Kasumi-1 (cell line): ENCODE measurements at regions not wholly inside any gene's neighbourhood (a gene's known extent, or its start where the extent isn't known, plus 50 kb on each side); places are given as distances from the start of the nearest gene placed in this dataset.

Source experiments
- DNase-seq, 2 experiments: peaks; one replicate each; lab custom pipeline; 2025; lab: John Stamatoyannopoulos, UW

DNA sequence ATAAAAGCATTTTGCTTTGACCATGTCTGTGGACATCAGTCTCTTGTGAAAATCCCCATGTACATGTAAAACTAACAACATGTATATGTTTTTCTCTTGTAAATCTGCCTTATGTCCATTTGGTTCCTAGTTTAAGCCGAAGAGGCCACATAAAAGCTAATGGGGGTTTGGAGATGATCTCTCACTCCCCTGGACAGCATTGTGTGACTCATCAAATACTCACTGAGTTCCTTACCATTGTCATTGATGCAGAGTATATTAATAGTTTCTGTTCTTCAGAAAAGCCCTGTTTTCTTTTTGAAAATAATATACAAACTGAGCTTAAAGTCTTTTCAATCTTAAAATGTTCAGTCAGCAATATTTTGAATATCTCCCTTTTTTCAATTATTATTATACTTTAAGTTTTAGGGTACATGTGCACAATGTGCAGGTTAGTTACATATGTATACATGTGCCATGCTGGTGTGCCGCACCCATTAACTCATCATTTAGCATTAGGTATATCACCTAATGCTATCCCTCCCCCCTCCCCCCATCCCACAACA is 536.7 kb upstream of the HTR2A start:
- DNase-seq, result no peak

DNA sequence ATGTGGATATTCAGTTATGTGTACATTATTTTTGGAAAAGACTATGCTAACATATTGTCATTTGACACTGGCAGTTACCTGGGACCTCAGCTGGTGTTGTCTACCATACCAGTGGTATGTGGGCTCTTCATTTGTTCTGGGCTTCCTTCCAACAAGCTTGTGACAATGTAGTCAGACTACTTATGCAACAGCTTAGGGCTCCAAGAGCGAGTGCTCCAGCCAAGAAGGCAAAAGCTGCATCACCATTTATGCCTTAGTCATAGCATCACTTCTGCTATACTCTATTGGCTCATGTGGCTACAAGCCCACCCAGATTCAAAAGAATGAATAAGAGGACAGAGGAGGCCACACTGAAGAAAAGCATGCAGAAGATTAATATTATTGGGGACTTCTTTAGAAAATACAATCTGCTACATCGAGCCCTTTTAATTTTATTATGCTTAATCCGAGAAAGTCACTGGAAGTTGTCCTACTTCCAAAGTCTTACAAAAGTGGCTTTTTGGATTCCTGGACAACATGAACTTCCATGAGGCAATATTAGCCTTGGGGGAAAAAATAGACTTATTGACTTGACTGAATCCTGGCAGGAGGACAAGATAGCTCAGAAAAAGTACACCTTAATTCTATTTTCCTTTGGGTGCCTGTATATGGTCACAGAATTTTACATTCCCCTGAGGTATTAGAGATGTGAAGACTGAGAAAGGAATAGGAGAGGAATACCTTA is 529.4 kb upstream of the HTR2A start:
- DNase-seq, result no peak

GRCh38 chr13:47421525-47421924 is 524.7 kb upstream of the HTR2A start:
- no peak for DNase-seq

- DNase-seq, result no peak
These were observed 523.7 kb upstream of the HTR2A start for GRCh38 chr13:47420568-47420967.

- no peak for DNase-seq
These were observed 523.2 kb upstream of the HTR2A start for GRCh38 chr13:47420020-47420419.

DNA sequence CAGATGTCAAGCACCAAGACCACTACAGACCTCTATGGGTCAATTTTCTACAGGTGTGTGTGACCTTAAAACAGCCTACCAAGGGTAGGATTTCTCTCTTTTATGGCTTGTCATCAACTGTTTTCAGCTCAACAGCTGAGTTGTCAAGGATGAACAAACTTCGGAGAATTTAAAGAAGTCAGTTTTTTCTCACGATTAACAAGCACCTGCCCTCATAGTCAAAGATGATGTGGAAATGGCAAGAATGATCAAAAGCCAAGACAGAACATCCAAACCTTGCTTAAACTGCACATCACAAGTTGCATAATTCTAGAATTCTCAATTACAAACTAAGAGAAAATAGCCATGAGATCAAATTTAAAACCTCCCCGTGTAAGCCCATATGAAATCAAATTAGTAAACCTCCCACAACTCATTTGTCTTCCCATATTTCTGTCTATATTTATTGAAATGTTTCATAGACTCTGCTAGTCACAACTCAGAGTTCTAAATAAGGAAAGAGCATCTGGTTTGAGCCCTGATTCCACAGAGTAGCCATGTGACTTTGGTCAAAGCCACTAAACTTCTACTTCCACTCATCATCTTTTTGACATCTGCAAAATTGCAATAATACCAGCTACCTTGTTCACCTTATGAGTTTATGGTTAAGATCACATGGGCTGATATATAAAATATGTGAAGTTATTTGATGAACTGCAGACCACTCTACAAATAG is 521.5 kb upstream of the HTR2A start:
- no peak for DNase-seq

- no peak for DNase-seq
These were observed 520.6 kb upstream of the HTR2A start for GRCh38 chr13:47417485-47417884.

DNA sequence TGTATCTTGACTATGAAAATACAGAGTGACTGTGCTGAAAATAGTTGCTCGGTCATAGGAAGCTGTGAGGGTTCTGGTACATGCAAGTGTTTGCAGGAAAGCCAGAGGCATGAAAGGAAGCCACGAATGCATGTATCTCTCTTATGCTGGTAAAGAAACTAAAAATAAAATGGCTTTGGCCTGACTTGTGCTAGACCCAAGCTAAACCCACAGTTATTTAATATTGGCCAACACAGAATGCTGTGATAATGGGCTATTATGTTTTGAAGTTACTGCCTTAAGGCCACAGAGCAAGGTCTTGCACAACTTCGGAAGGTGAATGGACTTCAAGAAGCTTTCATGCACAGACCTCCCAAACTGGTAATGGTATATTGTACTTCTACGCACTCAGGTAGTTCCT is 518.2 kb upstream of the HTR2A start:
- peak; percentile 20 to 25 for DNase-seq

DNA sequence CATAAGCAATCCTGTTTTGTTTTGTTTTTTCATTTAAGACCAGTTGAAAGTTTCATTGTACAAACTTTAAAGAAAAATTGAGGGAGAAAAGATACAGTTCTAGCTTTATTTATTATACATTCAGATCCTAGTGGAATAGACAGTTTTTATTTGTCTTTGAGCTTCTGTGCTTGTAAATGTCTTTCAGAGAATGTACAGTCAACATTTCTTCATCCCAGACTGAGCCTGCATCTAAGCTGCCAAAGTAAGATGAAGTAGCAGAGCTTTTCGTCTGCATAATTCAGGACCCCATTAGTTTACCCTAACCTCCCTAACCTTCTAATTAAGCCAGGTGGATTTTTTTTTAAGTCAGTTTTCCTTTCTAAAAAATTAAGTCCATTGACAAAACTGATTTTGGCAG is 516.7 kb upstream of the HTR2A start:
- DNase-seq, result no peak

GRCh38 chr13:47413112-47413511 is 516.3 kb upstream of the HTR2A start:
- no peak for DNase-seq

DNA sequence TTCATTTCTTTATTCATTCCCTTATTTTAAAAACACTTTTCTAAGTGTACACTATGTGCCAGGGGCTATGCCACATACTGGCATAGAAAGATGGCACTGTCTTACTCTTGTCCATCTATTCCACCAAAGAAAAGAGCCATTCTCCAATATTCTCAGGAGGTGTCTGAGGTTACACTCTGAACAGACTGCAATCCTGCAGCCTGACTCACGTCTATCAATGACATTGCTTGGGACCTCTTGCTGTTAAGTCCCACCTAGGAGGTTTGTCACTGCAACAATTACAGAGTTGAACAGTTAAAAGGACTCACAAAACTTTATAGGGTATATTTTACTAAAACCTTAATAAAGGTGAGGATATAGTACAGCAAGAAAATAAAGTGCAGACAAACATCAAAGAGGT is 512.9 kb upstream of the HTR2A start:
- DNase-seq, result no peak

- DNase-seq, result no peak
These were observed 511.9 kb upstream of the HTR2A start for GRCh38 chr13:47408546-47409319.

GRCh38 chr13:47407808-47408207 is 511.0 kb upstream of the HTR2A start:
- peak; percentile 46 to 50 for DNase-seq

DNA sequence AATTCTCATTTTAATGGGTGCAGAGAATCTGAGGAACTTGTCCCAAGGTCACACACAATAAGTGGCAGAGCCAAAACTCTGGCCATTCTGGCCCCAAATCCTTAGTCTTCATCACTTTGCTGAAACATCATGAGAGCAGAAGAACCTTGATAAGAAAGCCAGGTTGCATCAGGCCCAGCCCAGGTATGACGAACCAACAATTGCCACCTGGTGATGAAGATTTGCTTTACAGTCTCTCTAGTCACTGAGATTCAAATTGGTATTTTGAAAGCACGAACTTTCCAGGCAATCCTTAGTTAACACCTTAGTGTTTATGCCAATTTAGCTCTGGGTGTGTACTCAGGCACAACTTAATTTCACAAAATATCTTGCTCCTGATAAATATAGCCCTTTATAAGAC is 502.7 kb upstream of the HTR2A start:
- no peak for DNase-seq

GRCh38 chr13:47397739-47398138 is 500.9 kb upstream of the HTR2A start:
- no peak for DNase-seq

DNA sequence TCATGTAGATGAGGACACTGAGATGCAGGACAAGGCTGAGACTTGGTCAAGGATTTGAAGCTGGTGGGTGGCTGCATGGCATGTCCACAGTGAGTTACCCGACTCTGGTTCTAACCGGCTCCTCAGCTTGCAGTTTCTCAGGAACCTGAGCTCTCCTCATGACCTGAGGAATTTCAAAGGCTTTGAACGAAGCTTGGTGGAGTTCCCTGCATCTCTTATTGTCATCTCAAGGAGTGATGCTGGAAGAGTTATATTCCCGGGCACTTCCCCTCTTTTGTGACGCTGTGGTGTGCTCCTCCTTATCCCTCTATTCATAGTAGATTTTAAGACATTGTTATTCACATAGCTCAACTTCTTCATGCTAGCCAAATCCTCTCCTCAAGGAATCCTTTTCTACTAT is 500.1 kb upstream of the HTR2A start:
- DNase-seq, result no peak

DNA sequence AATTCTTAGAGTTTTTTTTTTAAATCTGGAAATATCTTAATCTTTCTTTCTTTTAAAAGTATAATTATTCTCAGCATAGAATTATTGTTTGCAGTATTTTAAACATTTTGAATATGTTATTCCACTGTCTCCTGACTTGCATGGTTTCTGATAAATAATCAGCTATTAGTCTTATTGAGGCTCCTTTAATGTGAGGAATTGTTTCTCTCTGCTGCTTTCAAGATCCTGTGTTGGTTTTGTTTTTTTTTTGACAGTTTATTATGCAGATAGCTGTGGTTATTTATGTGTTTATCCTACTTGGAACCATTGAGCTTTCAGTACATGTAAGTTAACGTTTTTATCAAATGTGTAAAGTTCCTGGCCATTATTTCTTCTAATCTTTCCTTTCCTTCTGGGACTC is 477.9 kb upstream of the HTR2A start:
- DNase-seq, result no peak

- no peak for DNase-seq
These were observed 475.9 kb upstream of the HTR2A start for GRCh38 chr13:47372751-47373150.

GRCh38 chr13:47351798-47352197 is 454.9 kb upstream of the HTR2A start:
- no peak for DNase-seq

- no peak for DNase-seq
These were observed 453.7 kb upstream of the HTR2A start for GRCh38 chr13:47350334-47351124.

DNA sequence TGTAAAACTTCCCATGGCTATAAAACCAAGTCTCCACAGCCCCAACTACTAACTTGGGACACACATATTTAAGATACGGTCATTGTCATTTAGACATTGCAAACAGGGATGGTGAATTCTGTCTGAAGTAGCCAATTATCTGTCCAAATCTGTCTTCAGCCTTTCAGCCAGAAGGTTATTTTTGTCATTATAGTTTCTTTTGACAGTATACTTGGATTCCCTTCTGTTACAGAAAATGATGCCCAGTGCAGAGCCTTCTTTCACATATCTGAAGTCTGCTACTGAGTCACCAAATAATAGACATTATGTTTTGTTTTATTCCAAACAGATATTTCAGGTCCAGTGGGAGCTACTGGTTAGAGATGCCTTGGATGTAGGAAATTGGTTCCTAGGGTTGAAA is 452.4 kb upstream of the HTR2A start:
- DNase-seq, result no peak
